IMR-90 (cell line): ENCODE measurements at regions not wholly inside any gene's neighbourhood (a gene's known extent, or its start where the extent isn't known, plus 50 kb on each side); places are given as distances from the start of the nearest gene placed in this dataset.

ENCODE experiments used
- BHLHE40 ChIP-seq: fragments of 150-350 bp; IDR thresholded peaks from 2 replicates; pipeline ENCODE4 v1.6.1; 2016; ENCODE audit warnings: mild to moderate bottlenecking, low read depth, low read length
- CEBPB ChIP-seq: IDR thresholded peaks from 2 replicates; pipeline ENCODE4 v1.6.1; 2012; ENCODE audit warnings: low read depth, low read length, improper control_type of control experiment
- FOS ChIP-seq: fragments of 150-350 bp; IDR thresholded peaks from 2 replicates; pipeline ENCODE4 v1.6.1; 2016; ENCODE audit warnings: low read depth, low read length
- MAFK ChIP-seq: IDR thresholded peaks from 2 replicates; pipeline ENCODE4 v1.6.1; 2012; ENCODE audit warnings: low read depth, low read length, improper control_type of control experiment
- MAZ ChIP-seq: IDR thresholded peaks from 2 replicates; pipeline ENCODE4 v1.6.1; 2012; ENCODE audit warnings: low read depth, mild to moderate bottlenecking, low read length, improper control_type of control experiment, moderate library complexity, borderline replicate concordance
- MXI1 ChIP-seq: IDR thresholded peaks from 2 replicates; pipeline ENCODE4 v1.6.1; 2012; ENCODE audit warnings: low read depth, mild to moderate bottlenecking, low read length, moderate library complexity, borderline replicate concordance
- POLR2A ChIP-seq: IDR thresholded peaks from 2 replicates; pipeline ENCODE4 v1.6.1; 2012; ENCODE audit warnings: mild to moderate bottlenecking, low read depth, low read length
- RAD21 ChIP-seq: IDR thresholded peaks from 2 replicates; pipeline ENCODE4 v1.6.1; 2012; ENCODE audit warnings: low read length, improper control_type of control experiment
- RCOR1 ChIP-seq: IDR thresholded peaks from 2 replicates; pipeline ENCODE4 v1.6.1; 2012; ENCODE audit warnings: mild to moderate bottlenecking, low read length, improper control_type of control experiment; ENCODE audit not compliant: insufficient replicate concordance
- RFX5 ChIP-seq: IDR thresholded peaks from 2 replicates; pipeline ENCODE4 v1.8.0; 2012; ENCODE audit warnings: low read depth, mild to moderate bottlenecking, low read length, moderate library complexity
- SMC3 ChIP-seq: fragments of 150-350 bp; IDR thresholded peaks from 2 replicates; pipeline ENCODE4 v1.6.1; 2016; ENCODE audit warnings: low read depth, mild to moderate bottlenecking, antibody characterized with exemption, low read length, moderate library complexity
- TF ChIP-seq, protein P1 (sequence below): conservative IDR thresholded peaks from 2 replicates; pipeline ENCODE4 v1.5.1; 2012; ENCODE audit warnings: mild to moderate bottlenecking, low read depth, low read length, improper control_type of control experiment
- TF ChIP-seq, protein P2 (sequence below): fragments of 150-350 bp; IDR thresholded peaks from 2 replicates; pipeline ENCODE4 v1.6.1; 2016; ENCODE audit warnings: low read depth, mild to moderate bottlenecking, low read length, moderate library complexity, borderline replicate concordance
- TF ChIP-seq, protein P3 (sequence below): fragments of 150-350 bp; IDR thresholded peaks from 2 replicates; pipeline ENCODE4 v1.6.1; 2017; ENCODE audit warnings: mild to moderate bottlenecking, antibody characterized with exemption, low read length, low read depth

DNA sequence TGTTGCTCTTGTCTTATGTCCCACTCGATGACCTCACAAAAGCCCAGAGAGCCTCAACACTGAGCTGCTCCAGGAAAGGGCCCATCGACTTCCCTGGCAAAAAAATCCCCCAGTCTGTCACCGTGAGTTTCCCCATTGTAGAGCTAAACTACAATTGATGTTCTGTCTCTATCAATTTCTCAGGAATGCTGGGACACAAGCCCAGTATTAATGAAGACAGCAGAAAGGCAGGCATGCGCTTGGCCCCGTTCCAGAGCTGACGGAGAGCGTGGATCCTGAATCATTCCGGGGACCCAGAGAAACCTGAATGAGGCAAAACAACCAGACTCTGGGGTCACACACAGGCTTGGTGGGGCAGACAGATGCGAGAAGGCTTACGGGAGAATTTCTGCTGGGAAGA is 146.9 kb downstream of the TTC32 start:
- TF ChIP-seq POLR2A (no peak), RAD21 (no peak), SMC3 (no peak), MAZ (no peak), BHLHE40 (no peak), RCOR1 (no peak), MXI1 (no peak), MAFK (no peak), RFX5 (no peak), CEBPB (no peak), FOS (no peak)
- TF ChIP-seq, protein P1, sequence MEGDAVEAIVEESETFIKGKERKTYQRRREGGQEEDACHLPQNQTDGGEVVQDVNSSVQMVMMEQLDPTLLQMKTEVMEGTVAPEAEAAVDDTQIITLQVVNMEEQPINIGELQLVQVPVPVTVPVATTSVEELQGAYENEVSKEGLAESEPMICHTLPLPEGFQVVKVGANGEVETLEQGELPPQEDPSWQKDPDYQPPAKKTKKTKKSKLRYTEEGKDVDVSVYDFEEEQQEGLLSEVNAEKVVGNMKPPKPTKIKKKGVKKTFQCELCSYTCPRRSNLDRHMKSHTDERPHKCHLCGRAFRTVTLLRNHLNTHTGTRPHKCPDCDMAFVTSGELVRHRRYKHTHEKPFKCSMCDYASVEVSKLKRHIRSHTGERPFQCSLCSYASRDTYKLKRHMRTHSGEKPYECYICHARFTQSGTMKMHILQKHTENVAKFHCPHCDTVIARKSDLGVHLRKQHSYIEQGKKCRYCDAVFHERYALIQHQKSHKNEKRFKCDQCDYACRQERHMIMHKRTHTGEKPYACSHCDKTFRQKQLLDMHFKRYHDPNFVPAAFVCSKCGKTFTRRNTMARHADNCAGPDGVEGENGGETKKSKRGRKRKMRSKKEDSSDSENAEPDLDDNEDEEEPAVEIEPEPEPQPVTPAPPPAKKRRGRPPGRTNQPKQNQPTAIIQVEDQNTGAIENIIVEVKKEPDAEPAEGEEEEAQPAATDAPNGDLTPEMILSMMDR = no peak
- TF ChIP-seq, protein P2, sequence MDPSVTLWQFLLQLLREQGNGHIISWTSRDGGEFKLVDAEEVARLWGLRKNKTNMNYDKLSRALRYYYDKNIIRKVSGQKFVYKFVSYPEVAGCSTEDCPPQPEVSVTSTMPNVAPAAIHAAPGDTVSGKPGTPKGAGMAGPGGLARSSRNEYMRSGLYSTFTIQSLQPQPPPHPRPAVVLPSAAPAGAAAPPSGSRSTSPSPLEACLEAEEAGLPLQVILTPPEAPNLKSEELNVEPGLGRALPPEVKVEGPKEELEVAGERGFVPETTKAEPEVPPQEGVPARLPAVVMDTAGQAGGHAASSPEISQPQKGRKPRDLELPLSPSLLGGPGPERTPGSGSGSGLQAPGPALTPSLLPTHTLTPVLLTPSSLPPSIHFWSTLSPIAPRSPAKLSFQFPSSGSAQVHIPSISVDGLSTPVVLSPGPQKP = no peak
- TF ChIP-seq, protein P3, sequence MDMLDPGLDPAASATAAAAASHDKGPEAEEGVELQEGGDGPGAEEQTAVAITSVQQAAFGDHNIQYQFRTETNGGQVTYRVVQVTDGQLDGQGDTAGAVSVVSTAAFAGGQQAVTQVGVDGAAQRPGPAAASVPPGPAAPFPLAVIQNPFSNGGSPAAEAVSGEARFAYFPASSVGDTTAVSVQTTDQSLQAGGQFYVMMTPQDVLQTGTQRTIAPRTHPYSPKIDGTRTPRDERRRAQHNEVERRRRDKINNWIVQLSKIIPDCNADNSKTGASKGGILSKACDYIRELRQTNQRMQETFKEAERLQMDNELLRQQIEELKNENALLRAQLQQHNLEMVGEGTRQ = no peak
